T1000 (cell line): ENCODE measurements at regions not wholly inside any gene's neighbourhood (a gene's known extent, or its start where the extent isn't known, plus 50 kb on each side); places are given as distances from the start of the nearest gene placed in this dataset.
A peak's percentile ranks its signal among the peaks of the same experiment; 100 is the strongest.
"Not testable (repeated sequence)": the region's sequence is repeated elsewhere in the genome, so short reads cannot be mapped to it uniquely, and the experiment has no call there.

Experiments used
- DNase-seq: peaks from one replicate; lab custom pipeline; 2025; ENCODE audit warnings: mixed read lengths; lab: John Stamatoyannopoulos, UW

GRCh38 chr17:31748881-31749280, 110.2 kb downstream of the COPRS start:
- no peak for DNase-seq

GRCh38 chr17:31746884-31747495, 112.1 kb downstream of the COPRS start:
- DNase-seq: no peak

- DNase-seq: no peak
These were observed 113.0 kb downstream of the COPRS start for GRCh38 chr17:31745964-31746600.

- no peak for DNase-seq
These were observed 114.5 kb downstream of the COPRS start for GRCh38 chr17:31744511-31744951.

GRCh38 chr17:31743797-31744196, 115.2 kb downstream of the COPRS start:
- DNase-seq: no peak

GRCh38 chr17:31741371-31741770, 117.7 kb downstream of the COPRS start:
- DNase-seq: no peak

GRCh38 chr17:31740611-31741082, 118.4 kb downstream of the COPRS start:
- DNase-seq: peak; percentile 63

GRCh38 chr17:31738996-31739699, 119.9 kb downstream of the COPRS start:
- no peak for DNase-seq

GRCh38 chr17:31738488-31738887, 120.6 kb downstream of the COPRS start:
- no peak for DNase-seq

GRCh38 chr17:31738067-31738466, 121.0 kb downstream of the COPRS start:
- no peak for DNase-seq

GRCh38 chr17:31736855-31737625, 122.0 kb downstream of the COPRS start:
- DNase-seq: no peak

GRCh38 chr17:31733326-31733725, 125.7 kb downstream of the COPRS start:
- no peak for DNase-seq

GRCh38 chr17:31731585-31732154, 127.4 kb downstream of the COPRS start:
- peak; percentile 76 for DNase-seq

- no peak for DNase-seq
These were observed 127.9 kb downstream of the COPRS start for GRCh38 chr17:31731118-31731517.

- no peak for DNase-seq
These were observed 132.0 kb downstream of the COPRS start for GRCh38 chr17:31726980-31727427.

- DNase-seq: peak; percentile 23
These were observed 134.4 kb downstream of the COPRS start for GRCh38 chr17:31724619-31725018.

GRCh38 chr17:31724026-31724425, 135.0 kb downstream of the COPRS start:
- DNase-seq: peak; percentile 38

GRCh38 chr17:31722251-31723056, 136.6 kb downstream of the COPRS start:
- no peak for DNase-seq

GRCh38 chr17:31721291-31722025, 137.6 kb downstream of the COPRS start:
- no peak for DNase-seq

GRCh38 chr17:31717251-31717650, 141.8 kb downstream of the COPRS start:
- DNase-seq: not testable (repeated sequence)
